Spleen (tissue), 11 donors: ENCODE measurements at regions not wholly inside any gene's neighbourhood (a gene's known extent, or its start where the extent isn't known, plus 50 kb on each side); places are given as distances from the start of the nearest gene placed in this dataset.

ENCODE experiments used
- DNase-seq: peaks from one replicate; pipeline ENCODE4 v3.0.0-alpha.2; 2020
- H3K27ac ChIP-seq, 8 donors: fragments of 200-600 bp; sonication (generic) in 7 of 8; 1 replicate in 4 of 8; 2 replicates in 4 of 8; pipeline versions ENCODE4 v1.5.0 to v1.8.0; 2016 to 2021; ENCODE audit warnings: inconsistent platforms in 4 of 8, mild to moderate bottlenecking in 4 of 8, moderate library complexity in 1 of 8
- H3K27me3 ChIP-seq, 7 donors: fragments of 200-600 bp; sonication (generic) in 6 of 7; replicated peaks in 1 of 7; 1 replicate in 4 of 7; 2 replicates in 3 of 7; pipeline versions ENCODE4 v1.5.0 to v1.8.0; 2016 to 2021; ENCODE audit warnings: inconsistent platforms in 3 of 7, mild to moderate bottlenecking in 1 of 7
- H3K36me3 ChIP-seq, 6 donors: fragments of 200-600 bp; sonication (generic) in 5 of 6; 1 replicate in 4 of 6; 2 replicates in 2 of 6; pipeline versions ENCODE4 v1.5.0 to v1.8.0; 2016 to 2021; ENCODE audit warnings: inconsistent platforms in 2 of 6
- H3K4me1 ChIP-seq, 6 donors: fragments of 200-600 bp; sonication (generic) in 5 of 6; 1 replicate in 3 of 6; 2 replicates in 3 of 6; pipeline versions ENCODE4 v1.5.0 to v1.8.0; 2016 to 2021; ENCODE audit warnings: inconsistent platforms in 3 of 6
- H3K4me3 ChIP-seq, 8 donors: fragments of 200-600 bp; sonication (generic) in 7 of 8; 1 replicate in 4 of 8; 2 replicates in 4 of 8; pipeline versions ENCODE4 v1.5.0 to v1.8.0; 2016 to 2021; ENCODE audit warnings: inconsistent platforms in 4 of 8, mild to moderate bottlenecking in 4 of 8, moderate library complexity in 2 of 8
- H3K9me3 ChIP-seq, 8 donors: fragments of 200-600 bp; sonication (generic) in 7 of 8; 1 replicate in 4 of 8; 2 replicates in 4 of 8; pipeline versions ENCODE4 v1.5.0 to v1.8.0; 2016 to 2021; ENCODE audit warnings: inconsistent platforms in 4 of 8
- POLR2A ChIP-seq, 3 donors: fragments of 450-650 bp; IDR thresholded peaks; one replicate each; pipeline ENCODE4 v1.5.1; 2017; ENCODE audit warnings: antibody characterized with exemption in 3 of 3, mild to moderate bottlenecking in 1 of 3
- POLR2AphosphoS5 ChIP-seq, 3 donors: sonication (generic); formaldehyde crosslinking; IDR thresholded peaks; one replicate each; pipeline ENCODE4 v1.5.1; 2017; ENCODE audit warnings: antibody characterized with exemption in 3 of 3
- WGBS, 5 donors: extraction: QIAGEN DNeasy Blood & Tissue Kit in 3 of 5; methylation state at CpG; one replicate each; pipeline versions ENCODE4 v1.1.5 to v1.1.7; 2013 to 2018; 5-methylcytosine and 5-hydroxymethylcytosine counted together
- intact Hi-C: fragments of 100-400 bp; cut with DNase I; formaldehyde crosslinking; loops from one replicate; pipeline ENCODE4 v1.15.0; 2023; ENCODE audit warnings: low total_unique reads
- TF ChIP-seq, protein P1 (sequence below), 11 experiments: fragments of 200-600 bp in 7 of 11; fragments of 450-650 bp in 4 of 11; sonication (generic) in 4 of 11; IDR thresholded peaks in 8 of 11; conservative IDR thresholded peaks in 3 of 11; 1 replicate in 7 of 11; 2 replicates in 4 of 11; pipeline versions ENCODE4 v1.4.0 to v1.8.0; 2016 to 2021; ENCODE audit warnings: antibody characterized with exemption in 11 of 11, inconsistent platforms in 4 of 11, mild to moderate bottlenecking in 1 of 11
- donor health status: healthy with polysubstance abuse.
- donor health status: DM: no; HTN: no; CAD: no; lungs with moderate emphysema.
- donor health status: DM: no; HTN: no; CAD: no.
- donor health status: Bipolar disorder and iron deficiency.
- donor health status: healthy.
- donor health status: DM: no; HTN: no; CAD: no.
- donor health status: DM: yes; HTN: yes; CAD: no.

DNA sequence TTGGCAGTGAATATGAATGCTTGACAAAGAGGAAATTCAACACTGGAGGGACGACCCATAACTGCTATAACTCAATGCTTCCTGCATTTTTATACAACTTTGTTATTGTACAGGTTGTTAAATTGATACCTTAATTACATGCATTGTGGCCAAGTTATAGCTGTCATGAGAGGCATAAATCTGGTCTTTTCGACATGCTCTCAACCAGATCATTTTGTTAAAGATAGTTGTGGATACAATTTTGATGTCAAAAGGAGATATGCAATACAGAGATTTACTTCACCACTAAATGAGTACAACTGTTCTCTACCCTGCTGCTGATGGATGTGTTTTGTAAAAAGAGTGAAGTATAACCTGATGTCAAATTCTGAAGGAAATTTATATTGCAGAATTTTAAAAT is 946.0 kb downstream of the GALC start:
- no peaks in the 10 kb centered on the region for H3K9me3 ChIP-seq
- H3K27me3 ChIP-seq, result no peaks in the 10 kb centered on the region
- intact Hi-C loops, result no loop called here
- H3K36me3 ChIP-seq, result no peaks in the 10 kb centered on the region
- H3K4me1 ChIP-seq, result no peaks in the 10 kb centered on the region
- DNase-seq, result no peak
- H3K27ac ChIP-seq, result no peak overlapping the region
- 53 to 61% (median 56%) methylated on average over 2 of the region's 2 CpGs for WGBS, 5 donors
- TF ChIP-seq, protein P1, sequence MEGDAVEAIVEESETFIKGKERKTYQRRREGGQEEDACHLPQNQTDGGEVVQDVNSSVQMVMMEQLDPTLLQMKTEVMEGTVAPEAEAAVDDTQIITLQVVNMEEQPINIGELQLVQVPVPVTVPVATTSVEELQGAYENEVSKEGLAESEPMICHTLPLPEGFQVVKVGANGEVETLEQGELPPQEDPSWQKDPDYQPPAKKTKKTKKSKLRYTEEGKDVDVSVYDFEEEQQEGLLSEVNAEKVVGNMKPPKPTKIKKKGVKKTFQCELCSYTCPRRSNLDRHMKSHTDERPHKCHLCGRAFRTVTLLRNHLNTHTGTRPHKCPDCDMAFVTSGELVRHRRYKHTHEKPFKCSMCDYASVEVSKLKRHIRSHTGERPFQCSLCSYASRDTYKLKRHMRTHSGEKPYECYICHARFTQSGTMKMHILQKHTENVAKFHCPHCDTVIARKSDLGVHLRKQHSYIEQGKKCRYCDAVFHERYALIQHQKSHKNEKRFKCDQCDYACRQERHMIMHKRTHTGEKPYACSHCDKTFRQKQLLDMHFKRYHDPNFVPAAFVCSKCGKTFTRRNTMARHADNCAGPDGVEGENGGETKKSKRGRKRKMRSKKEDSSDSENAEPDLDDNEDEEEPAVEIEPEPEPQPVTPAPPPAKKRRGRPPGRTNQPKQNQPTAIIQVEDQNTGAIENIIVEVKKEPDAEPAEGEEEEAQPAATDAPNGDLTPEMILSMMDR (IDR thresholded peaks at IDR 0.05 in 8 of 11, conservative IDR thresholded peaks at IDR 0.05 in 3 of 11), result no peak
- TF ChIP-seq POLR2A (IDR thresholded peaks at IDR 0.05), result no peak
- TF ChIP-seq POLR2AphosphoS5 (IDR thresholded peaks at IDR 0.05), result no peak
- no peak overlapping the region for H3K4me3 ChIP-seq

DNA sequence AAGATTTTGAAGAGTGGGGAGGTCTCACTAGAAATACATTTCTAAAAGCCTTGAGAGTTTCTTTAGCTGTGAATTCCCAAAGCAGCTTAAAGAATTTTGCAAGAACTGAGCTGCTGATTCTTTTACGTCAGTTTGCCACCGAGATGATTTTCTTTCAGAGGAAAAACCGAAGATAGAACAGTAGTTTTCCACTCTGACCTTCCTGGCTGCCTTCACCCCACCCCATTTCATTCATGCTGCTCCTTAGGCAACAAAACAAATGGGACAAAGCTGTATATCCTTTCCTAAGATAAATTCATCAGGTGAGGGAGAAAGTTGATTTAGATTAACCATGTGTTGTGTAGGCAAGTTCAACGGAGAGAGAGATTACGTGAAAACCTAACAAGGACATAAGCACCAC is 947.0 kb downstream of the GALC start:
- Histone ChIP-seq H3K36me3 (no peaks in the 10 kb centered on the region), H3K4me1 (no peaks in the 10 kb centered on the region), H3K27ac (no peak overlapping the region), H3K27me3 (no peaks in the 10 kb centered on the region), H3K4me3 (no peak overlapping the region), H3K9me3 (no peaks in the 10 kb centered on the region)
- DNase-seq, result no peak
- intact Hi-C loops, result no loop called here
- 72 to 79% (median 75%) methylated on average over 5 of the region's 5 CpGs for WGBS, 5 donors
- TF ChIP-seq POLR2A (IDR thresholded peaks at IDR 0.05) (no peak), POLR2AphosphoS5 (IDR thresholded peaks at IDR 0.05) (no peak)
- TF ChIP-seq, protein P1 (IDR thresholded peaks at IDR 0.05 in 8 of 11, conservative IDR thresholded peaks at IDR 0.05 in 3 of 11), result no peak

DNA sequence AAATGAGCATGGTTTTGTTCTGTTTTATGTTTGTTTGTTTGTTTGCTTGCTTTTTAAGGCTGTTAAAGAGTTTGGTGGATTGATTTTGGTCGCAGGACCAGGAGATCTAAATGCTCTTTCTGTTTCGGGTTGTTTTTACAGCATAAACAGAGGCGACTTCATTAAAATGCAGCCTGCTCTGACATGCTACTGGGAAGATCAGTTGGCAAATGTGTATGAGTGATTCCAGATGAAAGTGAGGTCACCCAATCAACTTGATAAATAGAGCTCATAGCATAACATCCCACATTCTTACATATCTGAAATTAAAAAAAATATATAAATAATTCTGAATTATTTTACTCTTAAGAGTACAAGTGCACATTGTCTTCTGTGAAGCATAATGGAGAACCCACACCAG is 947.7 kb downstream of the GALC start:
- Histone ChIP-seq H3K9me3 (no peaks in the 10 kb centered on the region), H3K36me3 (no peaks in the 10 kb centered on the region), H3K27ac (no peak overlapping the region), H3K4me3 (no peak overlapping the region), H3K27me3 (no peaks in the 10 kb centered on the region), H3K4me1 (no peaks in the 10 kb centered on the region)
- intact Hi-C loops, result no loop called here
- no peak for DNase-seq
- WGBS, 5 donors, result 64 to 77% (median 65%) methylated on average over 3 of the region's 3 CpGs
- TF ChIP-seq, protein P1 (IDR thresholded peaks at IDR 0.05 in 8 of 11, conservative IDR thresholded peaks at IDR 0.05 in 3 of 11), result no peak
- no peak for TF ChIP-seq POLR2AphosphoS5 (IDR thresholded peaks at IDR 0.05)
- no peak for TF ChIP-seq POLR2A (IDR thresholded peaks at IDR 0.05)

DNA sequence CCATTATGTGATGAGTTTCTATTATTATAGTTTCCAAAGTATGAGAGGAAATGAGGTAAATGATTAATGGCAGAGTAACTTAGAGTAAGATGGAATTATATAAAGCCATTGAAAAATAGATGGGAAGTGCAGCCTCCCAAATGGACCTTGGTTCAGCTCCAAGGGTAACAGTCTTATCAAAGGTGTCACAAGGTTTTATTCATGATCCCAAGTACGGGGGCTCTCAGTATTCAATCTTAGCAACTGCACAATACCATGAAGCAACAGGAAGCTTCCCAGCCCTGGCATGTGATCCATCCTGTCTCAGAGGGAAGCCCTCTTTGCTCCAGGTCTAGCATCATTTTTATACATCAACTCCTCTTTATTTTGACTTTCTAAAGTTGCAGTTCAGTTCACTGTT is 948.2 kb downstream of the GALC start:
- Histone ChIP-seq H3K4me1 (no peaks in the 10 kb centered on the region), H3K27me3 (no peaks in the 10 kb centered on the region), H3K4me3 (no peak overlapping the region), H3K36me3 (no peaks in the 10 kb centered on the region), H3K9me3 (no peaks in the 10 kb centered on the region), H3K27ac (no peak overlapping the region)
- TF ChIP-seq POLR2AphosphoS5 (IDR thresholded peaks at IDR 0.05), result no peak
- TF ChIP-seq POLR2A (IDR thresholded peaks at IDR 0.05), result no peak
- TF ChIP-seq, protein P1 (IDR thresholded peaks at IDR 0.05 in 8 of 11, conservative IDR thresholded peaks at IDR 0.05 in 3 of 11), result no peak
- DNase-seq, result no peak
- intact Hi-C loops, result no loop called here
- WGBS, 5 donors, result 19 to 48% (median 36%) methylated on average over 1 of the region's 1 CpG
